ENCODE measurements at regions not wholly inside any gene's neighbourhood (a gene's known extent, or its start where the extent isn't known, plus 50 kb on each side); places are given as distances from the start of the nearest gene placed in this dataset.

DNA sequence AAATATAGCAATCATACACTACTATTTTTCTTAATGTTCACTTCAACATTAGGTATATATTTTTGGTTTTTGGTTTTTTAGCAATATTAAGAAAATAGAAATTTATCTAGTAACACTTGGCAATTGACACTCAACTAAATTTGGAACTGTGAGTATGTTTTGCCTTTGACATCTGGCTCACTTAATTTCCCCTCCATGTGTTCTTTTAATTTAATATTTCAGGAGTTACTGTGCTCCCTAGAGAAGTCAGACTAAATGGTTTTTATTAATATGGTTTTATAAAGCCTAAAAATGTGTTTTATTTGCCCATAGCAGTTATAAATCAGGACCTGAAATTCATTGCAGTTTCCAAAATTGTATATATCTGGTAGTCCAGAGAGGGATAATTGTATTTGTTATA is 175.3 kb upstream of the AVPR1A start:
- TF ChIP-seq, protein P1, sequence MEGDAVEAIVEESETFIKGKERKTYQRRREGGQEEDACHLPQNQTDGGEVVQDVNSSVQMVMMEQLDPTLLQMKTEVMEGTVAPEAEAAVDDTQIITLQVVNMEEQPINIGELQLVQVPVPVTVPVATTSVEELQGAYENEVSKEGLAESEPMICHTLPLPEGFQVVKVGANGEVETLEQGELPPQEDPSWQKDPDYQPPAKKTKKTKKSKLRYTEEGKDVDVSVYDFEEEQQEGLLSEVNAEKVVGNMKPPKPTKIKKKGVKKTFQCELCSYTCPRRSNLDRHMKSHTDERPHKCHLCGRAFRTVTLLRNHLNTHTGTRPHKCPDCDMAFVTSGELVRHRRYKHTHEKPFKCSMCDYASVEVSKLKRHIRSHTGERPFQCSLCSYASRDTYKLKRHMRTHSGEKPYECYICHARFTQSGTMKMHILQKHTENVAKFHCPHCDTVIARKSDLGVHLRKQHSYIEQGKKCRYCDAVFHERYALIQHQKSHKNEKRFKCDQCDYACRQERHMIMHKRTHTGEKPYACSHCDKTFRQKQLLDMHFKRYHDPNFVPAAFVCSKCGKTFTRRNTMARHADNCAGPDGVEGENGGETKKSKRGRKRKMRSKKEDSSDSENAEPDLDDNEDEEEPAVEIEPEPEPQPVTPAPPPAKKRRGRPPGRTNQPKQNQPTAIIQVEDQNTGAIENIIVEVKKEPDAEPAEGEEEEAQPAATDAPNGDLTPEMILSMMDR (IDR thresholded peaks at IDR 0.05) = no peak
- no peak for TF ChIP-seq POLR2AphosphoS5 (IDR thresholded peaks at IDR 0.05)
- TF ChIP-seq POLR2A (IDR thresholded peaks at IDR 0.05; ENCODE audit: low read depth) = no peak
